Medulla oblongata (tissue), 1 donor: ENCODE measurements at regions not wholly inside any gene's neighbourhood (a gene's known extent, or its start where the extent isn't known, plus 50 kb on each side); places are given as distances from the start of the nearest gene placed in this dataset.
"Not testable (repeated sequence)": the region's sequence is repeated elsewhere in the genome, so short reads cannot be mapped to it uniquely, and the experiment has no call there.

ENCODE experiments used
- DNase-seq: peaks from one replicate; pipeline ENCODE4 v3.0.0-alpha.2; 2015; ENCODE audit errors: extremely low spot score

DNA sequence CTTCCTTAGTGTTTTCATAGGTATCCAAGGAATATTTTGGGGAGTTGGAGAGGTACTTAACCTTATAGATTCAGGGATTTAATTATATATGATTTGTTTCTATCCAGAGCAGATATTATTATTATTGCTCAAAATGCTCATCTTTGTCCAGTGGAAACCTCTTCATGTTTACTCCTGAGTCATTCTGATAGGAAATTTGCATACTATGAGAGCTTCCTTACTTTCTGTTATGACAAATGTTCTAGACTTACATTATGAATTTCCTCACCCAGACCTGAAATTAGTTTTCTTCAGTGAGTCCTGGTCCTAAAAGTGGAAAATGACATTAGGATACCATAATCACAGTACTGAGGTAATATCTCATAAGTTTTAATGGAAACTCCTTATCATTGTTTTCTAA lies 57.5 kb upstream of the PLPPR5 start:
- no peak for DNase-seq

DNA sequence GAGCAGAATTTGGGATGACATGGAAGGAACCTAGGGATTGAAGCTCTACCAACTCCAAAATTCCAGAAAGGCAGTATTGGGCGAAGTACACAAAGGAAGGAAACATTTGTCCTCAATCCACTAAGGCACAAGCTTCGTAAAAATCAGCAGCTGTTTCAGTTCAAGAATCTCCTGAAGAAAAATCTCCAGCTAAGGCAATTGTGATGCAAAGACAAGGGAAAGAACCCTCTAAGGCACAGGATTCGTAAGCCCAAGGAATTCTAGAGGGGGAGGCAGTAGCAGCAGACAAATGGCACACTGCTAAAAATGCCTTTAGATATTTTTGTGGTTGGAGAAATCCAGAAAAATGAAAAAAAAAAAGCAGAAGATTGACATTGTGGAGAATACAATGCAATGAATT lies 64.5 kb upstream of the PLPPR5 start:
- DNase-seq, result no peak

DNA sequence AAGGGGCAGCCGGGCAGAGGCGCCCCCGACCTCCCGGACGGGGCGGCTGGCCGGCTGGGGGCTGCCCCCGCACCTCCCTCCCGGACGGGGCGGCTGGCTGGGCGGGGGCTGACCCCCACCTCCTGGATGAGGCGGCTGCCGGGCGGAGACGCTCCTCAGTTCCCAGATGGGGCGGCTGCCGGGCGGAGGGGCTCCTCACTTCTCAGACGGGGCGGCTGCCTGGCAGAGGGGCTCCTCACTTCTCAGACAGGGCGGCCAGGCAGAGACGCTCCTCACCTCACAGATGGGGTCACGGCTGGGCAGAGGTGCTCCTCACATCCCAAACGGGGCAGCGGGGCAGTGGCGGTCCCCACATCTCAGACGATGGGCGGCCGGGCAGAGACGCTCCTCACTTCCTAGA lies 73.9 kb upstream of the PLPPR5 start:
- not testable (repeated sequence) for DNase-seq

DNA sequence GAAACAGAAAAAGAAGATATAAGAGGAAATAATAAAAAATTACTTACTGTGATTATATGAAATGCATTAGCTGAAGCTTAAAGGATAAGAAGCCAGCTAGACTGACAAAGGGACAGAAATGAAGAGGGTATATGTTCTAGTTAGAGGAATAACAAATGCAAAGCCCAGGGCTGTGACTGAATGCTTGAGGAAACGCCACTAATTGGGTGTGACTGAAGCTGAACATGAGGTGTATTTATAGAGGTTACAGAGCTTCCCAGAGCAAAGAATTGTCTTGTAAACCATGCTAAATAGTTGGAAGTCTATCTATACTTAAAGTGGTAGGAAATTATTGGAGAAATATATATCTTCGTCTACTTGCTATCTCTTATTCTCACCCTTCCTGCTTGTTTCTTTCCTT lies 77.7 kb upstream of the PLPPR5 start:
- DNase-seq, result no peak

DNA sequence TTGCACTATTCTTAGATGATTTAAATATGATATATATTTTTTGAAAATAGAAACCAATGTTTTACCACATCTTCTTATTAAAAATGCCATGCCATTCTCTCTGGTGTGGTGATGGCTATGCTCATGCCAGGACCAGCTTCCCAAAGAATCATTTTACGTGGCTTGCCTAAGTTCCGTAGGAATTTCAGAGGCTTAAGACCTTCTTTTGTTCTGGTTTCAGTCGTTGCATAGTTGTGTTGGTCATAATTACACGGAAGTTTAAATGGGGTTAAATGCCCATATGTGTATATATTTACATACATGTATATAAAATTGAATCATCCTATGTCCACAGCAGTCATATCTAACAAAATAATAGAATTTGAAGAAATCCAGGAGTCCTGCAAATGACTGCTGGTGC lies 78.7 kb upstream of the PLPPR5 start:
- DNase-seq, result no peak

DNA sequence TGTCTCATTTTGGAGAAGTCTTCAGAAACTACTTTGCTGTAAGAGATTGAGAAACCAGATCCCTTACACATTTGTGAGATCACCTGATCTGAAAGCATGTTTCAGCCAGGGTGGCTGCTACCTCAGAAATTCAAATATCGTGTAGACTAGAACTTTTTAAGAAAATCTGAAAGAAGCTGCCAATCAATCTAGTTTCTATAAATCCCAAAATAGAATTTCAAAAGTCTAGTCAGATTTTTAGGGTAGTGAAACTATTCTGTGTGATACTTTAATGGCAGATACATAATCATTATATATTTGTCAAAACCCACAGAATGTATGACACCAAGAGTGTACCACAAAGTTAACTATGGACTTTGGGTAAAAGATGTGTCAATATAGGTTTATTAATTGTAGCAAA lies 79.9 kb upstream of the PLPPR5 start:
- no peak for DNase-seq

DNA sequence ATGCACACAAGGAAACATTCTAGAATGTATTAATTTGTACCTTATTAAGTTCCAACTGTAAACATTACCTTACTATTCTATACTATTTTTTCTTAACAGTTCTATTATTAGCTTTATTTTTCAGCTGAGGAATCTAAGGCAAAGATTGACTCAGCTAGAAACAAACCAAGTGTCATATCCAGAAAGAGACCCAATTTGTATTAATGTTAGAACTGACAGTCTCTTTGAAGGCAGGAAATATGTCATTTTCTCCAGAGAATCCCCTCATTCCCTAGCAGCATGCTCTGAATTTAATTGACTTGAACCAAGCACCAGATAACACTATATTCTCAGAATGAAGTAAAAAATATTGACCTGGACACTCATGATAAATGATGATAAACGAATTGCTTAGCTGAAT lies 81.4 kb upstream of the PLPPR5 start:
- DNase-seq, result no peak

DNA sequence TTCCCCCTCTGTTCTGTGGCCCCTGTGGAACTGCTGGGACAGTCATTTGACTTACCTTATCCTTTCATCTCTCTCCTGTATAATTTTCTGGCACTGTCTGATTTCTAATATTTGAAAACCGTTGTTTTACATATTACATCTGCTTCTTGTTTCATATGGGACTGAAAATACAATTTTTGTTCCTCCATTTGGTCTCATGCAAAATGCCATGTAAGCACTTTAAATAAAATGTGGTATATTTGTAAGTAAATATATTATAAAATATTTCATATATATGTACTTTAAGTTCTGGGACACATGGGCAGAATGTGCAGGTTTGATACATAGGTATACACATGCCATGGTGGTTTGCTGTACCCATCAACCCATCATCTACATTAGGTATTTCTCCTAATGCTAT lies 93.9 kb upstream of the PLPPR5 start:
- no peak for DNase-seq

DNA sequence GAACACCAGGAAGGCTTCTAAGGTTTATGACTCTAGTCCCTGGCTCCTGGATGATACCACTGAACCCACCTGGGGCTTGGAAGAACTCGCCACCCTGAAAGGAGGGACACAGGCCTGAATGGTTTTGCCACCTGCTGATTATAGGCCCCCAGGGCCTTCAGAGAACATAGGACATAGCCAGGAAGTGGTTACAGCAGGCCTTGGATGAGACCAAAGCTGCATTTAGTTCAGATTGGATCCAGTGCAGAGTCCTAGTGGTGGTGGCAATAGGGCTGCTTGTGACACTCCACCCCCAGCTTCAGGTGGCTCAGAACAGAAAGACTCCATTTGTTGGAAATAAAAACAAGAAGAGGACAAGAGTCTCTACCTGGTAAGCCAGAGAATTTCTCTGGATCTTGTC lies 101.6 kb upstream of the PLPPR5 start:
- no peak for DNase-seq

DNA sequence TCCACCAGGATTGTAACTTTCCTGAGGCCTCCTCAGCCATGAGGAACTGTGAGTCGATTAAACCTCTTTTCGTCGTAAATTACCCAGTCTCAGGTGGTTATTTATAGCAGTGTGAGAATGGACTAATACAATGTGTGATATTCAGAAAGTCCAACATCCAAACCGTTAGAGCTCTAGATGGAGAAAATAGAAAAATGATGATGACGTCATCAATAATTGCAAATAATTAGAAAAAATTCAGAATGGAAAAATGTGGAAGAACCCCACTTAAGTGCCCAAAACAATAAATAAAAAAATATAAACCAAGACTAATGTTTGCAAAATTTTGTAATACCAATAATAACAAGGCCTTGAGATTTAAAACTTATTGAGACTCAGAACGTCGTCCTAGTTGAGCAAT lies 103.0 kb upstream of the PLPPR5 start:
- DNase-seq, result no peak

DNA sequence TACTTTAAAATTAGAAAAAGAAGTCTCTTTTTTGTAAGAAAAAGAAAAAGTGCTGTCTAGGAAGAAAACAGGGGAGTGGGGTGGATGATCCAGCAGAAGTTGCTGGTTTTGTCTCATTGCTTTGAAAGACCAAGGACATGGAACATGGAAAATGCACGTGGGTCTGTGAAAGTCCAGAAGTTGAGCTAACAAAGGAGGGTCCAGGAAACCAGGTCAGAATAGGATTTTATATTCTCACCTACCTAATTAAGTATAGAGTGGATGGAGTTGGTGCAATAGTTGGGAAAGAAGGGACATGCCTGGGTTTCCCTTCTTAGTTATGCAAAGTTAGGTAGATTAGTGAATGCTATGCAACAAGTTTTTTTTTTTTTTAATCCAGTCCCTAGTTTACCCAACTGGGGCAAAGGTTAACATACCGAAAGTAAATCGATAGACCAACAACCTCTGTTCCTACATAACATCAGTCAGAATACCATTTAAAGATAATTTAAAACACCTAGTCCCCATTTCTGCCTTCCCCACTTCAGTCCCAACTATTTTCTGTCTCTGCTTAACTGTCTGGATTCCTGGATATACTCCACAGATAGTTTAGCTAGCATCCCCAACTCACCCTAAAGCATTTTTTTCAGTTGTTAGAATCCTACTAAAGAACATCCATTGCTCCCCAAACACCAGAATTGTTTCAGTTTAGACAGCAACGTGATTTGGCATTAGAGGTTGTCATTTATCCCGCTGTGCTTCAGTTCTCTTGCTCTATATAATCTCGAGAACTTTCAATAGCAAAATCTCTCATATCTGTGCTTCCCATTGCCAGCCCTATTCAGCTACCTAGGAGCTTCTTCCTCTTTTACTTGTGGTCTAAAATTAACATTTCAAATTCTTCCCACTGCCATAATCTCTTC lies 105.7 kb upstream of the PLPPR5 start:
- DNase-seq, result no peak

DNA sequence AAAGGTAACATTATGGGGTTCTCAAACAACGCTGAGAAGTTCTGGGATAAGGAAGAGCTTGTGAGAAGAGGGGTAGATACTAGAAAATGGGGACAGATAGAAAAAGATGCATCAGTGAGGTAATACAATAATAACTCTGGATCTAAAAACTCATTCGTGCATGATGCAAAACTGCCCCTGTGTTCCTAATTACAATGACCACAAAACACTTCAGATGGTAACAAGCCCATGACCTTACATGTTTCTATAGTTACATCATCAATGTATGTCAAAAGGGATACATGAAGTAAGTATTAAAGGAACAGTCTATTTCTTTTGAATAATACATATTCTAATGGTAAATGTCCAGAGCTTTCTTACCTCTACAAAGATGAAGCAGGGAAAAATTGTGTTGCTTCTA lies 110.6 kb upstream of the PLPPR5 start:
- DNase-seq, result no peak

DNA sequence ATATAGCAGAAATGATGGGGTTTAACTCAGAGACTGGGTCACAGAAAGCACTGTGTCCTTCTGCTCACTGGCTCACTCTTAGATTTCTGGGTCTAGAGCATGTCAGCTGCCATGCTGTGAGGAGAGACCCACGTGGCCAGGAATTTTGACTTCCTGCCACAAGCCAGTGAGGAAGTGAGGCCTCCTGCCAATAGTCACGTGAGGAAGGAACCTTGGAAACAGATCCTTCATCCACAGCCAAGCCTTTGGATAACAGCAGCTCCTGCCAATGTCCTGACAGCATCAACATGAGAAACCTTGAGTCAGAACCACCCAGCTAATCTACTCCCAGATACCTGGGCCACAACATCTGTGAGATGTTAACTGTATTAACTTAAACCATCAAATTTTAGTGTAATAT lies 114.5 kb upstream of the PLPPR5 start:
- DNase-seq, result peak; percentile 27

DNA sequence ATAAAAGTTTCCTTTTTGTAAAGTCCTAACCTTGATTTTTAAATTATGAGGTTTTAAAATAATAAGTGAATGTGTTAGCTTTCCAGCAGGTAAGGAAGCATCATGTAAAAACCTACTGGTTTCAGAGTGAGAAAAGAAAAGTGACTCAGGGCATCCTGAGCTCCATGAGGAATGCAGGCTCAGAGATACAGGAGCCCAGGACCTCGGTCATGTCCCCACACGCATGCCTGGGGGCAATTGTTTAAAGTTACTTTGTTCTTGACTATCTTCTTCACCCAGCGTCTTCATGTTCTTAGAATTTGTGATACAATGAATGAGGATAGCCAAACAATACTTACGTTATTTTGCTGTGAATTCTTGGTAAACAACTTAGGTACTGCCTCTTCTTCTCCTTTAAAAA lies 117.4 kb upstream of the PLPPR5 start:
- DNase-seq, result no peak

DNA sequence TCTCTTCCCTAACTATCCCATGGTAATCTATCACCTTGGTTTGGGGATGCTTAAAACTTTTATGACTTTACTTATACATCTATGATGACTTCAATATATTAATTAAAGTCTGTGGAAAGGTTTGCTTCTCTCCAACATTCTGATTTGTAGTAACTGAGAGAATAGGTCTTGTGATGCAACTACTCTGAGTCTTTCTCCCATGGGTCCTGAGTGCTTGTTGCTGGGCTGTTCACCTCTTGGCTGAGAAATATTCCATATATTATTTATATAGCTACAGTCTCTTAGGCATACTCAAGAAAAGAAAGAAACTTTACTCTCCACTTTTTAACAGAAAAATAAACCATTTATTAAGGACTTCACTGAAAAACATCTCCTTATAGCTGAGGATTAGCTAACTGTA lies 119.3 kb upstream of the PLPPR5 start:
- no peak for DNase-seq

DNA sequence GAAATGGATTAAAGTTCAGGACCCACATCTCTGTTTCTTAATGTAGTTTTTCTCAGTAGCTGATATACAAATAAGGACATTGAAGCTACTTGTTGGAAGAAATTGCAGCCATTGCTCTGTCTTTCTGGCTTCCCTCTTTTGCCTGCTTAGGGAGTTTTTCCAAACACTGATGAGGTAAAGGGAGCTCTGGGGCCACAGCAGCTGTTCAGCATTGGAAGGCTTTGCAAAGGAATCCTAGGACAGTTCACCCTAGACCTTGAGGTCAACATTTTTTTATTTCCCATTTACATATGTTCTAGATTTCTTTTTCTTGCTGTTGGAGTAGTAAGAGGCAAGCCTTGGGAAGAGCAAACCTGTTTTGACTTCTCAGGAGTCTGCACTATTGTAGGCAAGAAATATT lies 126.9 kb upstream of the PLPPR5 start:
- no peak for DNase-seq

DNA sequence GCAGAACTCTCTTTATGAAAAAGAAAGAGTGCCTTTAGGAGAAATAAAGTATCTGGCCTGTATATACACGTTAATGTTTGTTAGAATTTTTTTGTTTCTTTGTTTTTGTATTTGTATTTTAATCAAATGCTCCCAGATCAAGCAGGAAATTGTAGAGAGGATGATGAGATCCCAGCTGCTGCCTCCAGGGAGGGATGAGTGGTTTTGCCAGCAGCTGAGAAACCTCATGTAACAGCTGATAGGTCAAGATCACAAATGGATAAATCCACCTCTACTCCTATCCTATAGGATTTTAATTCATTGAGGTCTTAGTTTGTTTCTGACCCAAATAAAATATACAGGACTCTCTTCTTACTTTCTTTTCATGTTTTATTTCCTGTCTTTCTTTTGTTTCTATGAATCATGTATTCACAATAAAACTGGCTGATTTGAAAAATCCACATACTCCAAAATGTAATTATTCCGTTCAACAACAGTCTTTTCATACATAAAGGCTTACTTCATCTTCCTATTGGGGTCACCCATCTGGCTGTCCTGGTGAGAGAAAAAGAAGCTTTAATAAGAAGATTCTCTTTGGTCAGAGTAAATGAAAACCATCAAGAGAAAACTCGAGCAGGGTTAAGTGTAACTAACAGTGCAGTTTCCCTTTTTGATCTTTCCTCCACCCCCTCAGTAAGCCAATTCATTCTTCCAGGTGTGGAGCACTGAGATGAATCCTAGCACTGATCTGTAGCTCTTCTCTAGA lies 129.3 kb upstream of the PLPPR5 start:
- no peak for DNase-seq

DNA sequence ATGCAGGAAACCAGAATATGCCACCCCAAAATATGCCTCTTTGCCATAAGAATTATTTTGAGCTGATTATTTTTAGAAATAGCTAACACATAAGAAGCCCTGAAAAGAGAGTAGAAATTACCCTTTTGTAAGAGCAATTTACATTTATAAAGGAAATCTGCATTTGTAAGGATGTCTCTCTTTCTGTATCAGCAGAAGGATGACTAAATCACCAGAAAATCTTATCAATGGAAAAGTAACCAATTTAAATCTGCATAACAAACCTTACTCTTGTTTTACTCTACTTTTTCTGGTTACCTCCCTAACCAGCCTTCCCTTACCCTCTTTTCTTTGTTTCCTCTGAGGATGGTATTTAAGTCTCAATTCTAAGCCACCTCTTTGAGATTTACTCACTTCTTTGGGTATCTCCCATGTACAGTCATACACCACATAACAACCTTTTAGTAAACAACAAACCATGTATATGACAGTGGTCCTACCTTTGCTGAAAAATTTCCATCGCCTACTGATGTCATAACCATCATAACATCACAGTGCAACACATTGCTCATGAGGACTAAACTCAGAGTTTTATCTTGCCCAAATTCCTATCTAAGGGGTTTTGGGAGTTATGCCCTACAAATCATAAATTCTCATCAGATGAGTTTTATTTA lies 126.6 kb upstream of the PLPPR4 start:
- no peak for DNase-seq

DNA sequence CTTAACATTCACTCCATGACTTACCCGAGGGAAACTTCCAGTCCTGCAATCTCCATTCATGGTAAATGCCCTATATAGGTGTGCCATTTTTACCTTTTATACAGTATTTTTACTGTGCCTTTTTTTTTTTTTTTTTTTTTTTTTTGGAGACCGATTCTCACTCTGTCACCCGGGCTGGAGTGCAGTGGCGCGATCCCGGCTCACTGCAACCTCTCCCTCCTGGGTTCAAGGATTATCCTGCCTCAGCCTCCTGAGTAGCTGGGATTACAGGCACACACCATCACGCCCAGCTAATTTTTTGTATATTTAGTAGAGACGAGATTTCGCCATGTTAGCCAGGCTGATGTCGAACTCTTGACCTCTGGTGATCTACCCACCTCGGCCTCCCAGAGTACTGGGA lies 124.4 kb upstream of the PLPPR4 start:
- DNase-seq, result no peak

DNA sequence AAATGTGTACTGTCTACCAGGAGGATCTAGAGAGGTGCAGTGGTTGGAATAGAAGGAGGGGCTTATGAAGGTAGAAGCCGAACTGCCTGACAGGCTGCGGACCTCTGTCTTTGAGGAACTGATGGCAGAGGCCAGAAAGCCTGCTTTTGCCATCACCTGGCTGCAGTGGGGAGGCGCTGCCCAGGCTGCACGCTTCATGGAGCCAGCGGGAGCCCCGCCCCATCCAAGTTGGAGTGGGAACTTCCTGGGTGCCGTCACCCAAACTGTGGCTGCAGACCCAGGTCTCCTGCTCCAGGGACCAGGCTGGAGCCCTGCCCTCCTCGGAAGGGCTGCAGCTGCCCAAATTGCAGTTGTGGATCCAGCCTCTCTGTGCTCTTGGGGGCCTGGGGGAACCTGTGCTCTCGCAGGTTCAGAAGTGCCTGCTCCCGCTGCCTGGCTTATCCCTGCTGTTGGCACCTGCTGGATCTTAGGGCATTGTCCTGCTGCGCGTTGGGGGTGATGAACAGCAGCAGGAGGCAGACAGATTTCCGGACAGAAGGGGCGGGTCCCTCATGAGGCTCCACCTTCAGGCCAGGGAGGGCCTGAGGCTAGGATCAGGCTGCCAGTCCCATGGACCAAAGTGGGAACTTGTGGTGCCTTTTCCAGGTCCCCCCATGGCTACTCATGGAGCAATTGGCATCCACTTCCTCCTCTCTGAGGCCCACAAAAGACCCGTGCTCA lies 118.0 kb upstream of the PLPPR4 start:
- no peak for DNase-seq

DNA sequence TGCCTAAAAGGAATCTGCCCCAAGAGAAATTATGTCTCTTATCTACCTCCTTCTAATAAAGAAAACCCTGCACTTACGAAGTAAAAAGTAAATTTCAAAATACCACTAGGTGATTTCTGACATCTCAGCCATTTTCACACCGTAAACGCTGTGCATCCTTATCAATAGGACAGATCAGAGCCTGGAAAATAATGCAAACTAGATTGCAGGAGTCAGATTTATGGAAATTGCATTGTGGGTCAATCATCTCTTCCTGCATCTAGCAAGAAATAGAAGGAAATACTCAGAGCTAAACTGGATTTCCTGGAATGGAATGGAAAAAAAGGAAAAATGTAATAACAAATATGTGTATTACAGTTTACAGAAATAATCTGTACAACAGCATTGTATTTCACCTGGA lies 114.3 kb upstream of the PLPPR4 start:
- DNase-seq, result no peak

DNA sequence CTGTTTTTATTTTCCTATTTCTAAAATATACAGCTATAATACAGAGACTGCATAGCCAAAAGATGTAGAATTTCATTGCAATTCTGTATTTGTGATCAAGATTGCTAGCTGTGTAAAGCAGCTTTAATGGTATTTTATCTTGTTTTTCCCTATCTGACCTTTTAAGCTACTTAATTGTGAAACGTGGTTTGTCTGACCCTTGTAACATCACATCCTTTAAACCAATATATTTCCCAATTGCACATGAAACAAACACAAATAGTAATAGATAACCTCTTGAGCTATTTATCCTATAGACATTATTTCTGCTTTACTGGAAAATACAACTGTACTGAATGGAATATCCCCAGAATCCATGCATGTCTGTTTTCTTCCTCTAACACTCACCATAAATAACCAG lies 112.2 kb upstream of the PLPPR4 start:
- no peak for DNase-seq
